ENCODE measurements at regions not wholly inside any gene's neighbourhood (a gene's known extent, or its start where the extent isn't known, plus 50 kb on each side); places are given as distances from the start of the nearest gene placed in this dataset.

- Histone ChIP-seq H3K27ac (no peak overlapping the region), H3K4me3 (no peak overlapping the region), H3K4me1 (no peaks in the 10 kb centered on the region), H3K36me3 (no peaks in the 10 kb centered on the region), H3K9me3 (no peaks in the 10 kb centered on the region), H3K27me3 (no peaks in the 10 kb centered on the region)
- TF ChIP-seq, protein P1, sequence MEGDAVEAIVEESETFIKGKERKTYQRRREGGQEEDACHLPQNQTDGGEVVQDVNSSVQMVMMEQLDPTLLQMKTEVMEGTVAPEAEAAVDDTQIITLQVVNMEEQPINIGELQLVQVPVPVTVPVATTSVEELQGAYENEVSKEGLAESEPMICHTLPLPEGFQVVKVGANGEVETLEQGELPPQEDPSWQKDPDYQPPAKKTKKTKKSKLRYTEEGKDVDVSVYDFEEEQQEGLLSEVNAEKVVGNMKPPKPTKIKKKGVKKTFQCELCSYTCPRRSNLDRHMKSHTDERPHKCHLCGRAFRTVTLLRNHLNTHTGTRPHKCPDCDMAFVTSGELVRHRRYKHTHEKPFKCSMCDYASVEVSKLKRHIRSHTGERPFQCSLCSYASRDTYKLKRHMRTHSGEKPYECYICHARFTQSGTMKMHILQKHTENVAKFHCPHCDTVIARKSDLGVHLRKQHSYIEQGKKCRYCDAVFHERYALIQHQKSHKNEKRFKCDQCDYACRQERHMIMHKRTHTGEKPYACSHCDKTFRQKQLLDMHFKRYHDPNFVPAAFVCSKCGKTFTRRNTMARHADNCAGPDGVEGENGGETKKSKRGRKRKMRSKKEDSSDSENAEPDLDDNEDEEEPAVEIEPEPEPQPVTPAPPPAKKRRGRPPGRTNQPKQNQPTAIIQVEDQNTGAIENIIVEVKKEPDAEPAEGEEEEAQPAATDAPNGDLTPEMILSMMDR (IDR thresholded peaks at IDR 0.05 in 4 of 5, conservative IDR thresholded peaks at IDR 0.05 in 1 of 5): no peak
- no peak for TF ChIP-seq POLR2A (IDR thresholded peaks at IDR 0.05)
- intact Hi-C loops (cut with DNase I; ENCODE audit: low total_unique reads) (no loop called here), in situ Hi-C loops (cut with MboI; ENCODE audit: low sequenced_read_pairs in 4 of 4) (no loop called here)
- DNase-seq (no peak), ATAC-seq (no peak)
Measured at GRCh38 chr5:33198836-33199235, 241.9 kb upstream of the TARS1 start.

DNA sequence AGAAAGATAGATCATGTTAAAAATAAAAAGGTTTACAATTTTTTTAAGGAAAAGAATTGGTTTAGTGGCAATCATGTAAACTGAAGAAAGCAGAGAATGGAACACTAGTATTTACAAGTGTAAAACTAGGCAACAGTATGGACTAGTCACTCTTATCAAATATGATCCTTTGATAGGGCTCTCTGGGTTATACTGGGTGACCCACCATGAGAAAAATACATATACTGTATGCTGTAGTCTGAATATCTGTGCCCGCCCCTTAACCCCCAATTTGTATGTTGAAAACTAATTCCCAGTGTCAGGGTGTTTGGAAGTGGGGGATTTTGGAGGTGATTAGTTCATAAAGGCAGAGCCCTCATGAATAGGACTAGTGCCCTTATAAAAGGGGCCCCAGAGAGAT is 236.8 kb upstream of the TARS1 start:
- intact Hi-C loops (cut with DNase I; ENCODE audit: low total_unique reads): no loop called here
- H3K4me1 ChIP-seq: peaks cover 7% of the 10 kb centered on the region in 2 donors
- H3K27ac ChIP-seq: no peak overlapping the region
- in situ Hi-C loops (cut with MboI; ENCODE audit: low sequenced_read_pairs in 4 of 4): no loop called here
- H3K36me3 ChIP-seq: no peaks in the 10 kb centered on the region
- DNase-seq: no peak
- no peak for ATAC-seq
- H3K27me3 ChIP-seq: no peaks in the 10 kb centered on the region
- TF ChIP-seq, protein P1 (IDR thresholded peaks at IDR 0.05 in 4 of 5, conservative IDR thresholded peaks at IDR 0.05 in 1 of 5): no peak
- TF ChIP-seq POLR2A (IDR thresholded peaks at IDR 0.05): no peak
- no peak overlapping the region for H3K4me3 ChIP-seq
- H3K9me3 ChIP-seq: no peaks in the 10 kb centered on the region

DNA sequence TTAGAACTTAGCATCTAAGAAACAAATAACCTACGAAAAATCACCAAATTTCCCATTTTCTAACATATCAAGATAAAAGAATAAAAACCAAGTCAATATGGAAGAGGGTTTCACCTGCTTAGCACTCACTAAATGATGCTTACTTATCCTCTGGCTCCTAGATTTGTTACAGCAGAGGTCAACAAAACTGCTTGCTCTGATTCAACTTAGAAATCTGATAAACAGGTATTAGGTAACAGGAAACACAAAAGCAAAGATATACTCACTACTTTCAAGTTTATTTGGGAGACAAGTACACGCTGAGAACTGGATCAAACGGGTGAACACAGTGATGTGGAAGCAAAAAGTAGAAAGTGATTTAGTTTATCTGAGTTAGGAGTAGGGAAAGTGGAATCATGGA is 235.7 kb upstream of the TARS1 start:
- in situ Hi-C loops (cut with MboI; ENCODE audit: low sequenced_read_pairs in 4 of 4): no loop called here
- Histone ChIP-seq H3K9me3 (no peaks in the 10 kb centered on the region), H3K27me3 (no peaks in the 10 kb centered on the region), H3K4me3 (no peak overlapping the region), H3K27ac (no peak overlapping the region), H3K4me1 (peaks cover 7% of the 10 kb centered on the region in 2 donors), H3K36me3 (no peaks in the 10 kb centered on the region)
- ATAC-seq (no peak), DNase-seq (no peak)
- intact Hi-C loops (cut with DNase I; ENCODE audit: low total_unique reads): no loop called here
- TF ChIP-seq POLR2A (IDR thresholded peaks at IDR 0.05): no peak
- TF ChIP-seq, protein P1 (IDR thresholded peaks at IDR 0.05 in 4 of 5, conservative IDR thresholded peaks at IDR 0.05 in 1 of 5): no peak

GRCh38 chr5:33205727-33206410 is 234.9 kb upstream of the TARS1 start:
- ATAC-seq (no peak), DNase-seq (no peak)
- intact Hi-C loops (cut with DNase I; ENCODE audit: low total_unique reads) (no loop called here), in situ Hi-C loops (cut with MboI; ENCODE audit: low sequenced_read_pairs in 4 of 4) (no loop called here)
- TF ChIP-seq, protein P1 (IDR thresholded peaks at IDR 0.05 in 4 of 5, conservative IDR thresholded peaks at IDR 0.05 in 1 of 5): no peak
- TF ChIP-seq POLR2A (IDR thresholded peaks at IDR 0.05): no peak
- Histone ChIP-seq H3K27ac (no peak overlapping the region), H3K9me3 (no peaks in the 10 kb centered on the region), H3K27me3 (no peaks in the 10 kb centered on the region), H3K36me3 (no peaks in the 10 kb centered on the region), H3K4me3 (no peak overlapping the region), H3K4me1 (peaks cover 7% of the 10 kb centered on the region in 2 donors)
